Lower lobe of right lung (tissue), 2 donors: ENCODE measurements at regions not wholly inside any gene's neighbourhood (a gene's known extent, or its start where the extent isn't known, plus 50 kb on each side); places are given as distances from the start of the nearest gene placed in this dataset.
"Not testable (repeated sequence)": the region's sequence is repeated elsewhere in the genome, so short reads cannot be mapped to it uniquely, and the experiment has no call there.

Experiments used
- ATAC-seq, 2 donors: fragments of 200-7000 bp; cut with Tn5 transposase; one replicate each; pipeline ENCODE4 v1.9.1; 2020 to 2022; ENCODE audit warnings: mild to moderate bottlenecking in 2 of 2, moderate library complexity in 2 of 2
- DNase-seq: peaks from one replicate; pipeline ENCODE4 v3.0.0-alpha.2; 2020
- H3K27ac ChIP-seq: fragments of 200-600 bp; one replicate; pipeline ENCODE4 v1.8.0; 2022
- H3K27me3 ChIP-seq: fragments of 200-600 bp; one replicate; pipeline ENCODE4 v1.8.0; 2022; ENCODE audit warnings: low read depth
- H3K36me3 ChIP-seq: fragments of 200-600 bp; one replicate; pipeline ENCODE4 v1.8.0; 2022; ENCODE audit warnings: mild to moderate bottlenecking
- H3K4me1 ChIP-seq: fragments of 200-600 bp; one replicate; pipeline ENCODE4 v1.8.0; 2022
- H3K4me3 ChIP-seq: fragments of 200-600 bp; one replicate; pipeline ENCODE4 v1.8.0; 2022; ENCODE audit warnings: mild to moderate bottlenecking
- H3K9me3 ChIP-seq: fragments of 200-600 bp; one replicate; pipeline ENCODE4 v1.8.0; 2022
- intact Hi-C: fragments of 100-400 bp; cut with DNase I; formaldehyde crosslinking; loops from one replicate; pipeline ENCODE4 v1.11.0; 2022
- TF ChIP-seq, protein P1 (sequence below): fragments of 200-600 bp; IDR thresholded peaks from one replicate; pipeline ENCODE4 v1.8.0; 2022; ENCODE audit warnings: antibody characterized with exemption, mild to moderate bottlenecking
- donor health status: DM: no; HTN: yes; CAD: no; lungs with severe emphysema.

DNA sequence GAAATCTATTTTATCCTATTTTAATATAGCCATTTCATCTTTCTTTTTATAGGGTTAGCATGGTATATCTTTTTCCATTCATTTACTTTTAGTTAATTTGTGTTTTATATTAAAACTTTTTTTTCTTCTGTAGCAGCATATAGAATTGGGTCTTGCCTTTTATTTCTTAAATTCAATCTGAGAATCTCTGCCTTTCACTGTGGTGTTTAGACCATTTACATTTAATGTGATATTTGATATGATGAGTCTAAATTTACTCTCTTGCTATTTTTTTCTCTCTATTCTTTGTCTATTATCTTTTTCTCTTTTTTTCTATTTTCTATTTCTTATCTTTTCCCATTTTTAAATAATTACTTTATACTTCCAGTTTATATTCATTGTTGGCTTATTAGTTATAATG lies 105.4 kb upstream of the HAND2 start:
- no peak for ATAC-seq
- intact Hi-C loops: no loop called here
- H3K4me3 ChIP-seq: no peak overlapping the region

DNA sequence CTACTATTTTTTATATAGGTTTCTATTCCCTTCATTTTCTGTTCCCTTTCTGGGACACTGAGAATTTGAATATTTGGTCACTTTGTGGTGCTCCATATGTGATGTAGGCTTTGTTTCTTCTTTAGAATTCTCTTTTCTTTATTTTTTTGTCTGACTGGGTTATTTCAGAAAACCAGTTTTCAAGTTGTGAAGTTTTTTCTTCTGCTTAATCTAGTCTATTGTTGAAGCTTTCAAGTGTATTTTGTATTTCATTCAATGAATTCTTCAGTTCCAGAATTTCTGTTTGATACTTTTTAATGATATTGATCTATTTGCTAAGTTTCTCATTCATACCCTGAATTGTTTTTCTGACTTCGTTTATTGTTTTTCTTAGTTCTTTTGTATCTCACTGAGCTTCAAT lies 96.2 kb upstream of the HAND2 start:
- H3K27ac ChIP-seq: no peak overlapping the region
- TF ChIP-seq, protein P1, sequence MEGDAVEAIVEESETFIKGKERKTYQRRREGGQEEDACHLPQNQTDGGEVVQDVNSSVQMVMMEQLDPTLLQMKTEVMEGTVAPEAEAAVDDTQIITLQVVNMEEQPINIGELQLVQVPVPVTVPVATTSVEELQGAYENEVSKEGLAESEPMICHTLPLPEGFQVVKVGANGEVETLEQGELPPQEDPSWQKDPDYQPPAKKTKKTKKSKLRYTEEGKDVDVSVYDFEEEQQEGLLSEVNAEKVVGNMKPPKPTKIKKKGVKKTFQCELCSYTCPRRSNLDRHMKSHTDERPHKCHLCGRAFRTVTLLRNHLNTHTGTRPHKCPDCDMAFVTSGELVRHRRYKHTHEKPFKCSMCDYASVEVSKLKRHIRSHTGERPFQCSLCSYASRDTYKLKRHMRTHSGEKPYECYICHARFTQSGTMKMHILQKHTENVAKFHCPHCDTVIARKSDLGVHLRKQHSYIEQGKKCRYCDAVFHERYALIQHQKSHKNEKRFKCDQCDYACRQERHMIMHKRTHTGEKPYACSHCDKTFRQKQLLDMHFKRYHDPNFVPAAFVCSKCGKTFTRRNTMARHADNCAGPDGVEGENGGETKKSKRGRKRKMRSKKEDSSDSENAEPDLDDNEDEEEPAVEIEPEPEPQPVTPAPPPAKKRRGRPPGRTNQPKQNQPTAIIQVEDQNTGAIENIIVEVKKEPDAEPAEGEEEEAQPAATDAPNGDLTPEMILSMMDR: no peak
- ATAC-seq: no peak
- no peaks in the 10 kb centered on the region for H3K36me3 ChIP-seq
- no peak for DNase-seq
- H3K27me3 ChIP-seq: no peaks in the 10 kb centered on the region
- no peak overlapping the region for H3K4me3 ChIP-seq
- peaks cover 11% of the 10 kb centered on the region for H3K9me3 ChIP-seq
- intact Hi-C loops: no loop called here
- H3K4me1 ChIP-seq: no peaks in the 10 kb centered on the region

More for the DNA sequence above, 105.4 kb upstream of the HAND2 start:
- Histone ChIP-seq H3K36me3 (no peaks in the 10 kb centered on the region), H3K27me3 (no peaks in the 10 kb centered on the region), H3K4me1 (no peaks in the 10 kb centered on the region), H3K27ac (no peak overlapping the region), H3K9me3 (peaks cover 16% of the 10 kb centered on the region)
- no peak for DNase-seq
- TF ChIP-seq, protein P1: no peak

DNA sequence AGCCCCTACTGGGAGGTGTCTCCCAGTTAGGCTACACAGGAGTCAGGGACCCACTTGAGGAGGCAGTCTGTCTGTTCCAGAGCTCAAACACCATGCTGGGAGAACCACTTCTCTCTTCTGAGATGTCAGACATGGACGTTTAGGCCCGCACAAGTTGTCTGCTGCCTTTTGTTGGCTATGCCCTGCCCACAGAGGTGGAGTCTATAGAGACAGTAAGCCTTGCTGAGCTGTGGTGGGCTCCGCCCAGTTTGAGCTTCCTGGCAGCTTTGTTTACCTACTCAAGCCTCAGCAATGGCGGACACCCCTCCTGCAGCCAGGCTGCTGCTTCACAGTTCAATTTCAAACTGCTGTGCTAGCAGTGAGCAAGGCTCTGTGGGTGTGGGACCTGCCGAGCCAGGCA lies 88.6 kb upstream of the HAND2 start:
- H3K36me3 ChIP-seq, ATAC-seq, H3K27ac ChIP-seq, H3K4me3 ChIP-seq, DNase-seq, intact Hi-C loops, H3K9me3 ChIP-seq, H3K27me3 ChIP-seq, H3K4me1 ChIP-seq: not testable (repeated sequence)

DNA sequence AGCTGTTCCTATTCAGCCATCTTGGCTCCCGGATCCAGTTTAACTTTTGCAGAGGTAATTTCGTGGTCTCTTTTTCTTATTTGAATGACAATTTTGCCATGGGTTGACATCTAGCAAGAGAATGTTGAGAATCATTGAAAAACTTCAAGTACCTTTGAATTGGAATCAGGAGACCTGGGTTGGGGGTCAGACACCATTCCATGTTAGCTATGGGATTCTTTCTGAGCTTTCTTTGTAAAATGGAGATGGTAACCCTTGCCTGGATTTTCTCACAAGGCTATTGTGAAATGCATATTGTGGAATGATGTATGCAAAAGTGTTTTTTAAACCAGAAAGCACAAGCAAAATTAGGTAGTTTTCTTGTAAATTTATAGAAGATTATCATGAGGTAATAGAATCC lies 79.1 kb upstream of the HAND2 start:
- DNase-seq (no peak), ATAC-seq (no peak)
- Histone ChIP-seq H3K4me1 (no peaks in the 10 kb centered on the region), H3K27me3 (no peaks in the 10 kb centered on the region), H3K9me3 (no peaks in the 10 kb centered on the region), H3K4me3 (no peak overlapping the region), H3K36me3 (no peaks in the 10 kb centered on the region), H3K27ac (no peak overlapping the region)
- intact Hi-C loops: no loop called here
- TF ChIP-seq, protein P1: no peak

- H3K4me1 ChIP-seq, H3K27ac ChIP-seq, H3K27me3 ChIP-seq, ATAC-seq, intact Hi-C loops, H3K9me3 ChIP-seq, H3K4me3 ChIP-seq, DNase-seq, H3K36me3 ChIP-seq: not testable (repeated sequence)
These were observed 78.6 kb upstream of the HAND2 start for GRCh38 chr4:173608632-173609031.

DNA sequence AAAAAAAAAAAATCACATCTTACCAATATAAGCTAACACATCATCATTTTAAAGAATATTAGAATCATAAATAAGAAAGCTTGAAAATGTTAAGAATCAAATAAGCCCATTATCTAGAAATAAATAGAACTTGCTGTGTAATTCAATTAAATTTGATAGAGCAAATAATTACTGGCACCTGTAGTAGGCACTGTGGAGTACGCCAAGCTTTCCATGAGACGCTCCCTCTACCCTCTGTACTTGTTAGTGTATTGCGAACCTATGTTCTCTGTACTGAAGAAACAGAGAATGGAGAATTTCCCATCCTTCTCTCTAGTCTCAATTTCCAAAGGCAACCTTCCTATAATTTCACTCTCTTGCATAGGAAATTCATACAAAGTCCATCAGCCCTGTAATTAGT lies 61.7 kb upstream of the HAND2 start:
- Histone ChIP-seq H3K36me3 (no peaks in the 10 kb centered on the region), H3K4me1 (no peaks in the 10 kb centered on the region), H3K4me3 (no peak overlapping the region), H3K27me3 (peaks cover under 1% of the 10 kb centered on the region), H3K9me3 (no peaks in the 10 kb centered on the region), H3K27ac (no peak overlapping the region)
- intact Hi-C loops: no loop called here
- ATAC-seq (no peak), DNase-seq (no peak)
- TF ChIP-seq, protein P1: no peak

DNA sequence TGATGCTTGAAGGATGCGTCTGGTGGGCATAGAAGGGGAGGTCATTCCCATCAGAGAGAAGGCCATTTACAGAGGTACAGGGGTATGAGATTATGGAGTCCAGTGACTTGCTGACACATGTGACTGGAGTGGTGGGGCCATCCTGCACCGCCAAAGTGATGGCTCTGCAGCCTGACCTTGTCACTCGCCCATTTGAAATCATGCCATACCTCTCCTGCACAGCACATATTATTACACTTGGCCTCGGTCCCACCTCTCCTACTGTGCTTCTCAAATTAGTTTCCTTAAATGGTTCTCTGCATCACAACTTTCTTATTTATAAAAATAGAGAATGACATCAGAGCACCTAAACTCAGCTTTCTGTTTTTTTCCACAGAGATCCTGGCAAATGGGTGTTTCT lies 60.7 kb upstream of the HAND2 start:
- DNase-seq (no peak), ATAC-seq (no peak)
- Histone ChIP-seq H3K4me3 (no peak overlapping the region), H3K27ac (no peak overlapping the region), H3K4me1 (no peaks in the 10 kb centered on the region), H3K27me3 (peaks cover 4% of the 10 kb centered on the region), H3K36me3 (no peaks in the 10 kb centered on the region), H3K9me3 (no peaks in the 10 kb centered on the region)
- TF ChIP-seq, protein P1: no peak
- intact Hi-C loops: no loop called here
